ENCODE measurements at regions not wholly inside any gene's neighbourhood (a gene's known extent, or its start where the extent isn't known, plus 50 kb on each side); places are given as distances from the start of the nearest gene placed in this dataset.

DNA sequence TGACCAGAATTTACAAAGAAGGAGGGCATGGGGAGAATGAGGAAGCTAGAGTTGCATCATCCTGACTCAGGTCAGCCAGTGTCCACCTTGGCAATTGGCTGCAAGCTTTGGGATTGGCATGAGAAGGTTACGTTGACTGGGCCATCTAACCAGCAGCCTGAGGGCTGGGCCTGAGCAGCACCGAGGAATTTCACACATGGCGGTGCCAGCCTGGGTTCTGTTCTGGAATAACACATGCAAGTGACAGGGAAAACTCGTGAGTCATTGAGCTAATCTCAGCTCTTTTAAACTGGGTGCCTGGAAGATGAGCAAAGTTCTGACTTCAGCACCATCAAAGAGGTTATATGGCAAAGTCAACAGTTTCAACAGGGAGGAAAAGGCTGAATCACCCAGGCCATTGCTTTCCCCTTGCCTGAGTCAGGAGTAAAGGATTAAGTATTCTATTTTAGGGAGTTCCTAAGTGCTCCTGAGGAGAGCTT lies 543.2 kb upstream of the TBX3 start (continued):
- peak; percentile 82 for TF ChIP-seq CEBPB (IDR thresholded peaks at IDR 0.05; ENCODE audit: low read depth)
- peak; percentile 79 for TF ChIP-seq FOSL1 (IDR thresholded peaks at IDR 0.05; ENCODE audit: low read depth)

DNA sequence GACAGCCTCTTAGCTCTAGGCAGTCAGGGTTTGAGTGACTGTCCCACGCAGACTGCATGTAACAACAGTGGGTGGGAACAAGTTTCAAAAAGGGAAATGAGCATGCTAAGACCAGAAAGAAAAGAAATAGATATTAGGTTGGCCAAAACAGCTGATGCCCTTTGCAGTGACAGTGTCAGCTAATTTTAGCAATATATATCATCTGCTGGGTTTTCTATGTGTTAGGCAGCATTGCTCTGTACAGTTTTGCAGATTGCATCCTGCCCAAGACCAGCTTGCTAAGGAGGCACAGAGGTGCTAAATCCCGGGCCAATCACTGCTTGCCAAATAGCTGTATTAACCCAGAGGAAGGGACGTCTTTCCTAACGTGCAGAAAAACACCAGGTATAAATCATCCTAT lies 541.9 kb upstream of the TBX3 start:
- no peaks in the 10 kb centered on the region for H3K36me3 ChIP-seq (ENCODE audit: control insufficient read depth in 1 of 2, insufficient read depth in 2 of 2, low read length in 2 of 2)
- H3K9me3 ChIP-seq (ENCODE audit: control insufficient read depth in 1 of 2, insufficient read depth in 1 of 2, low read depth in 1 of 2, low read length in 2 of 2), result no peaks in the 10 kb centered on the region
- H3K27ac ChIP-seq (ENCODE audit: low read depth, low read length), result no peak overlapping the region
- no peaks in the 10 kb centered on the region for H3K79me2 ChIP-seq (ENCODE audit: insufficient read depth, low read length)
- ATAC-seq (no peak), DNase-seq (ENCODE audit: low read depth, low spot score) (no peak)
- ChIA-PET RAD21 (ENCODE audit: low non-redundant PET in 1 of 2, low total read pairs in 2 of 2, uncharacterized antibody in 2 of 2, unreplicated experiment in 2 of 2) (no interaction called here), POLR2A (no interaction called here), CTCF (no interaction called here)
- TF ChIP-seq, protein P1, sequence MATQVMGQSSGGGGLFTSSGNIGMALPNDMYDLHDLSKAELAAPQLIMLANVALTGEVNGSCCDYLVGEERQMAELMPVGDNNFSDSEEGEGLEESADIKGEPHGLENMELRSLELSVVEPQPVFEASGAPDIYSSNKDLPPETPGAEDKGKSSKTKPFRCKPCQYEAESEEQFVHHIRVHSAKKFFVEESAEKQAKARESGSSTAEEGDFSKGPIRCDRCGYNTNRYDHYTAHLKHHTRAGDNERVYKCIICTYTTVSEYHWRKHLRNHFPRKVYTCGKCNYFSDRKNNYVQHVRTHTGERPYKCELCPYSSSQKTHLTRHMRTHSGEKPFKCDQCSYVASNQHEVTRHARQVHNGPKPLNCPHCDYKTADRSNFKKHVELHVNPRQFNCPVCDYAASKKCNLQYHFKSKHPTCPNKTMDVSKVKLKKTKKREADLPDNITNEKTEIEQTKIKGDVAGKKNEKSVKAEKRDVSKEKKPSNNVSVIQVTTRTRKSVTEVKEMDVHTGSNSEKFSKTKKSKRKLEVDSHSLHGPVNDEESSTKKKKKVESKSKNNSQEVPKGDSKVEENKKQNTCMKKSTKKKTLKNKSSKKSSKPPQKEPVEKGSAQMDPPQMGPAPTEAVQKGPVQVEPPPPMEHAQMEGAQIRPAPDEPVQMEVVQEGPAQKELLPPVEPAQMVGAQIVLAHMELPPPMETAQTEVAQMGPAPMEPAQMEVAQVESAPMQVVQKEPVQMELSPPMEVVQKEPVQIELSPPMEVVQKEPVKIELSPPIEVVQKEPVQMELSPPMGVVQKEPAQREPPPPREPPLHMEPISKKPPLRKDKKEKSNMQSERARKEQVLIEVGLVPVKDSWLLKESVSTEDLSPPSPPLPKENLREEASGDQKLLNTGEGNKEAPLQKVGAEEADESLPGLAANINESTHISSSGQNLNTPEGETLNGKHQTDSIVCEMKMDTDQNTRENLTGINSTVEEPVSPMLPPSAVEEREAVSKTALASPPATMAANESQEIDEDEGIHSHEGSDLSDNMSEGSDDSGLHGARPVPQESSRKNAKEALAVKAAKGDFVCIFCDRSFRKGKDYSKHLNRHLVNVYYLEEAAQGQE (IDR thresholded peaks at IDR 0.05; ENCODE audit: low read depth), result no peak
- peaks cover 0 to 31% of the 10 kb centered on the region in 2 experiments for H3K4me1 ChIP-seq (ENCODE audit: control insufficient read depth in 1 of 2, insufficient read depth in 2 of 2, low read length in 2 of 2)
- no peak overlapping the region for H3K4me2 ChIP-seq (ENCODE audit: low read length)
- no peaks in the 10 kb centered on the region for H3K27me3 ChIP-seq (ENCODE audit: insufficient read depth, low read length)
- intact Hi-C loops (cut with micrococcal nuclease), result loop anchor here (5.0 kb wide), 1 partner anchor 544 kb away; the partner anchor contains the start of gene TBX3
- H3K9me2 ChIP-seq (ENCODE audit: insufficient read depth), result no peaks in the 10 kb centered on the region
- BruUV-seq (replicated peaks), result no TSS peak
- no peak overlapping the region for H3K4me3 ChIP-seq (replicated peaks in 1 of 2; ENCODE audit: low read depth in 1 of 2, low read length in 2 of 2)
- H3K9ac ChIP-seq (ENCODE audit: low read length), result no peak overlapping the region
- H4K20me1 ChIP-seq (ENCODE audit: insufficient read depth), result no peaks in the 10 kb centered on the region
- no peak overlapping the region for H2AFZ ChIP-seq (ENCODE audit: low read depth, low read length, poor library complexity, severe bottlenecking)

DNA sequence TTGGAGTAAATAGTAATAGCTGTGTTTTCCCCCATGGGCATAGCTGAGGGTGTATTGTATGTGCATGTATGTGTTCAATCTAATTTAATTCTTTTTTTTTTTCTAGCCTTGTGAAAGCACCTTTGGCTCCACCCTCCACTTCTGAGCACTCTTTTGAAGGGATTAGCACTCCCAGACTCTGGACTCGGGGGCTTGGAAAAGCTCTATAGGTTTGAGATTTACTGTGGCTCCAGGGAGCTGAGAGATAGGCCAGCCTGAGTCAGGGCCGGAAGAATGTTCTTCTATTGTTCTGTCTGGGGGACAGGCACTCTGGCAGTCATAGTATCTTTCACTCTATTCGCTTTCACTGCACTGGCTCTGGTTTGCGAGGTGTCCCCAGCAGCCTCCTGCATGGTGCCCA lies 540.0 kb upstream of the TBX3 start:
- no peaks in the 10 kb centered on the region for H3K27me3 ChIP-seq (ENCODE audit: insufficient read depth, low read length)
- intact Hi-C loops (cut with micrococcal nuclease), result no loop called here
- RAD21 ChIA-PET (ENCODE audit: low non-redundant PET in 1 of 2, low total read pairs in 2 of 2, uncharacterized antibody in 2 of 2, unreplicated experiment in 2 of 2), result no interaction called here
- DNase-seq (ENCODE audit: low read depth, low spot score), result no peak
- H3K9ac ChIP-seq (ENCODE audit: low read length), result no peak overlapping the region
- H3K79me2 ChIP-seq (ENCODE audit: insufficient read depth, low read length), result no peaks in the 10 kb centered on the region
- CTCF ChIA-PET, result no interaction called here
- no peaks in the 10 kb centered on the region for H3K9me2 ChIP-seq (ENCODE audit: insufficient read depth)
- no peak overlapping the region for H3K4me2 ChIP-seq (ENCODE audit: low read length)
- no peak overlapping the region for H2AFZ ChIP-seq (ENCODE audit: low read depth, low read length, poor library complexity, severe bottlenecking)
- no peak overlapping the region for H3K27ac ChIP-seq (ENCODE audit: low read depth, low read length)
- H3K36me3 ChIP-seq (ENCODE audit: control insufficient read depth in 1 of 2, insufficient read depth in 2 of 2, low read length in 2 of 2), result no peaks in the 10 kb centered on the region
- POLR2A ChIA-PET, result no interaction called here
- H3K9me3 ChIP-seq (ENCODE audit: control insufficient read depth in 1 of 2, insufficient read depth in 1 of 2, low read depth in 1 of 2, low read length in 2 of 2), result no peaks in the 10 kb centered on the region
- H4K20me1 ChIP-seq (ENCODE audit: insufficient read depth), result no peaks in the 10 kb centered on the region
- peaks cover 0 to 31% of the 10 kb centered on the region in 2 experiments for H3K4me1 ChIP-seq (ENCODE audit: control insufficient read depth in 1 of 2, insufficient read depth in 2 of 2, low read length in 2 of 2)
- H3K4me3 ChIP-seq (replicated peaks in 1 of 2; ENCODE audit: low read depth in 1 of 2, low read length in 2 of 2), result no peak overlapping the region
- no TSS peak for BruUV-seq (replicated peaks)
- ATAC-seq, result no peak
- TF ChIP-seq EGR1 (IDR thresholded peaks at IDR 0.05; ENCODE audit: low read depth) (no peak), POLR2AphosphoS5 (IDR thresholded peaks at IDR 0.05; ENCODE audit: low read depth, low read length) (no peak), TCF7L2 (IDR thresholded peaks at IDR 0.05; ENCODE audit: borderline replicate concordance, extremely low read depth, insufficient read depth, insufficient read length) (no peak), ZFX (IDR thresholded peaks at IDR 0.05) (no peak)
- TF ChIP-seq, protein P2, sequence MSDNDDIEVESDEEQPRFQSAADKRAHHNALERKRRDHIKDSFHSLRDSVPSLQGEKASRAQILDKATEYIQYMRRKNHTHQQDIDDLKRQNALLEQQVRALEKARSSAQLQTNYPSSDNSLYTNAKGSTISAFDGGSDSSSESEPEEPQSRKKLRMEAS (IDR thresholded peaks at IDR 0.05), result no peak
- TF ChIP-seq, protein P3, sequence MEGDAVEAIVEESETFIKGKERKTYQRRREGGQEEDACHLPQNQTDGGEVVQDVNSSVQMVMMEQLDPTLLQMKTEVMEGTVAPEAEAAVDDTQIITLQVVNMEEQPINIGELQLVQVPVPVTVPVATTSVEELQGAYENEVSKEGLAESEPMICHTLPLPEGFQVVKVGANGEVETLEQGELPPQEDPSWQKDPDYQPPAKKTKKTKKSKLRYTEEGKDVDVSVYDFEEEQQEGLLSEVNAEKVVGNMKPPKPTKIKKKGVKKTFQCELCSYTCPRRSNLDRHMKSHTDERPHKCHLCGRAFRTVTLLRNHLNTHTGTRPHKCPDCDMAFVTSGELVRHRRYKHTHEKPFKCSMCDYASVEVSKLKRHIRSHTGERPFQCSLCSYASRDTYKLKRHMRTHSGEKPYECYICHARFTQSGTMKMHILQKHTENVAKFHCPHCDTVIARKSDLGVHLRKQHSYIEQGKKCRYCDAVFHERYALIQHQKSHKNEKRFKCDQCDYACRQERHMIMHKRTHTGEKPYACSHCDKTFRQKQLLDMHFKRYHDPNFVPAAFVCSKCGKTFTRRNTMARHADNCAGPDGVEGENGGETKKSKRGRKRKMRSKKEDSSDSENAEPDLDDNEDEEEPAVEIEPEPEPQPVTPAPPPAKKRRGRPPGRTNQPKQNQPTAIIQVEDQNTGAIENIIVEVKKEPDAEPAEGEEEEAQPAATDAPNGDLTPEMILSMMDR (IDR thresholded peaks at IDR 0.05 in 2 of 3, conservative IDR thresholded peaks at IDR 0.05 in 1 of 3; ENCODE audit: borderline replicate concordance in 1 of 3, insufficient read depth in 1 of 3, low read depth in 2 of 3, low read length in 2 of 3), result no peak

Data from HCT116 (cell line).